ENCODE measurements at regions not wholly inside any gene's neighbourhood (a gene's known extent, or its start where the extent isn't known, plus 50 kb on each side); places are given as distances from the start of the nearest gene placed in this dataset.

GRCh38 chr16:55048745-55049144 lies 118.1 kb downstream of the IRX5 start:
- Mint-ChIP-seq H3K4me3 (no peak overlapping the region), H3K27me3 (peaks cover 7 to 24% of the 10 kb centered on the region in 2 donors), H3K36me3 (ENCODE audit: insufficient read depth) (no peaks in the 10 kb centered on the region), H3K27ac (no peak overlapping the region), H3K9me3 (no peaks in the 10 kb centered on the region), H3K4me1 (ENCODE audit: low read depth in 2 of 2) (no peaks in the 10 kb centered on the region)
- ATAC-seq (replicated peaks) (no peak), DNase-seq (no peak)

- DNase-seq: no peak
- Mint-ChIP-seq H3K36me3 (ENCODE audit: insufficient read depth) (no peaks in the 10 kb centered on the region), H3K4me1 (ENCODE audit: low read depth in 2 of 2) (no peaks in the 10 kb centered on the region), H3K9me3 (peaks cover 0 to 1% of the 10 kb centered on the region in 2 donors), H3K27ac (no peak overlapping the region), H3K4me3 (no peak overlapping the region), H3K27me3 (peaks cover 30 to 31% of the 10 kb centered on the region in 2 donors)
- ATAC-seq (replicated peaks): no peak
These were observed 121.1 kb downstream of the IRX5 start for GRCh38 chr16:55051571-55052347.

GRCh38 chr16:55052348-55052734 lies 121.7 kb downstream of the IRX5 start:
- H3K4me1 Mint-ChIP-seq (ENCODE audit: low read depth in 2 of 2): peaks cover 0 to 2% of the 10 kb centered on the region in 2 donors
- peaks cover 0 to 1% of the 10 kb centered on the region in 2 donors for H3K9me3 Mint-ChIP-seq
- DNase-seq (no peak), ATAC-seq (replicated peaks) (no peak)
- no peak overlapping the region for H3K27ac Mint-ChIP-seq
- H3K36me3 Mint-ChIP-seq (ENCODE audit: insufficient read depth): no peaks in the 10 kb centered on the region
- peaks cover 31 to 37% of the 10 kb centered on the region in 2 donors for H3K27me3 Mint-ChIP-seq
- no peak overlapping the region for H3K4me3 Mint-ChIP-seq

- DNase-seq: no peak
- Mint-ChIP-seq H3K4me3 (no peak overlapping the region), H3K36me3 (ENCODE audit: insufficient read depth) (no peaks in the 10 kb centered on the region)
These were observed 122.2 kb downstream of the IRX5 start for GRCh38 chr16:55052741-55053415.

GRCh38 chr16:55055262-55055661 lies 124.6 kb downstream of the IRX5 start:
- Mint-ChIP-seq H3K36me3 (ENCODE audit: insufficient read depth) (no peaks in the 10 kb centered on the region), H3K4me3 (no peak overlapping the region), H3K4me1 (ENCODE audit: low read depth in 2 of 2) (peaks cover 0 to 2% of the 10 kb centered on the region in 2 donors), H3K27me3 (peaks cover 47 to 63% of the 10 kb centered on the region in 2 donors), H3K9me3 (peaks cover 0 to 1% of the 10 kb centered on the region in 2 donors), H3K27ac (no peak overlapping the region)
- no peak for ATAC-seq (replicated peaks)
- DNase-seq: no peak

More at GRCh38 chr16:55052741-55053415, 122.2 kb downstream of the IRX5 start:
- Mint-ChIP-seq H3K27me3 (peaks cover 33 to 41% of the 10 kb centered on the region in 2 donors), H3K9me3 (peaks cover 0 to 1% of the 10 kb centered on the region in 2 donors), H3K27ac (no peak overlapping the region), H3K4me1 (ENCODE audit: low read depth in 2 of 2) (peaks cover 0 to 2% of the 10 kb centered on the region in 2 donors)
- ATAC-seq (replicated peaks): no peak

- no peak overlapping the region for H3K27ac Mint-ChIP-seq
- H3K27me3 Mint-ChIP-seq: peaks cover 53 to 76% of the 10 kb centered on the region in 2 donors
- H3K36me3 Mint-ChIP-seq (ENCODE audit: insufficient read depth): no peaks in the 10 kb centered on the region
- no peak for DNase-seq
- no peak for ATAC-seq (replicated peaks)
- H3K4me3 Mint-ChIP-seq: no peak overlapping the region
- H3K9me3 Mint-ChIP-seq: peaks cover 0 to 1% of the 10 kb centered on the region in 2 donors
- peaks cover 0 to 2% of the 10 kb centered on the region in 2 donors for H3K4me1 Mint-ChIP-seq (ENCODE audit: low read depth in 2 of 2)
These were observed 126.1 kb downstream of the IRX5 start for GRCh38 chr16:55056585-55057401.

- no peak for DNase-seq
- ATAC-seq (replicated peaks): no peak
- H3K4me1 Mint-ChIP-seq (ENCODE audit: low read depth in 2 of 2): peaks cover 0 to 2% of the 10 kb centered on the region in 2 donors
- H3K4me3 Mint-ChIP-seq: no peak overlapping the region
- H3K9me3 Mint-ChIP-seq: peaks cover 0 to 1% of the 10 kb centered on the region in 2 donors
- H3K36me3 Mint-ChIP-seq (ENCODE audit: insufficient read depth): no peaks in the 10 kb centered on the region
- H3K27me3 Mint-ChIP-seq: peaks cover 53 to 87% of the 10 kb centered on the region in 2 donors
- H3K27ac Mint-ChIP-seq: no peak overlapping the region
These were observed 127.2 kb downstream of the IRX5 start for GRCh38 chr16:55057866-55058265.

- ATAC-seq (replicated peaks) (no peak), DNase-seq (no peak)
- Mint-ChIP-seq H3K4me3 (no peak overlapping the region), H3K9me3 (peaks cover 0 to 4% of the 10 kb centered on the region in 2 donors), H3K36me3 (ENCODE audit: insufficient read depth) (no peaks in the 10 kb centered on the region), H3K27me3 (peaks cover 53 to 87% of the 10 kb centered on the region in 2 donors), H3K27ac (no peak overlapping the region), H3K4me1 (ENCODE audit: low read depth in 2 of 2) (peaks cover 0 to 2% of the 10 kb centered on the region in 2 donors)
These were observed 127.9 kb downstream of the IRX5 start for GRCh38 chr16:55058576-55058975.

GRCh38 chr16:55059146-55059545 lies 128.5 kb downstream of the IRX5 start:
- ATAC-seq (replicated peaks) (no peak), DNase-seq (no peak)
- peaks cover 0 to 4% of the 10 kb centered on the region in 2 donors for H3K9me3 Mint-ChIP-seq
- H3K36me3 Mint-ChIP-seq (ENCODE audit: insufficient read depth): no peaks in the 10 kb centered on the region
- peaks cover 53 to 82% of the 10 kb centered on the region in 2 donors for H3K27me3 Mint-ChIP-seq
- no peak overlapping the region for H3K27ac Mint-ChIP-seq
- no peak overlapping the region for H3K4me3 Mint-ChIP-seq
- peaks cover 0 to 2% of the 10 kb centered on the region in 2 donors for H3K4me1 Mint-ChIP-seq (ENCODE audit: low read depth in 2 of 2)

GRCh38 chr16:55061126-55061525 lies 130.5 kb downstream of the IRX5 start:
- Mint-ChIP-seq H3K9me3 (peaks cover 0 to 2% of the 10 kb centered on the region in 2 donors), H3K27ac (no peak overlapping the region), H3K36me3 (ENCODE audit: insufficient read depth) (no peaks in the 10 kb centered on the region), H3K4me1 (ENCODE audit: low read depth in 2 of 2) (peaks cover 0 to 2% of the 10 kb centered on the region in 2 donors), H3K4me3 (no peak overlapping the region), H3K27me3 (peaks cover 34 to 62% of the 10 kb centered on the region in 2 donors)
- no peak for ATAC-seq (replicated peaks)
- no peak for DNase-seq

- Mint-ChIP-seq H3K4me1 (ENCODE audit: low read depth in 2 of 2) (no peaks in the 10 kb centered on the region), H3K27me3 (peaks cover 21 to 49% of the 10 kb centered on the region in 2 donors), H3K4me3 (no peak overlapping the region), H3K9me3 (peaks cover 0 to 2% of the 10 kb centered on the region in 2 donors), H3K27ac (no peak overlapping the region), H3K36me3 (ENCODE audit: insufficient read depth) (no peaks in the 10 kb centered on the region)
- no peak for ATAC-seq (replicated peaks)
- DNase-seq: no peak
These were observed 131.8 kb downstream of the IRX5 start for GRCh38 chr16:55062442-55062841.

- ATAC-seq (replicated peaks): no peak
- H3K27me3 Mint-ChIP-seq: peaks cover 0 to 41% of the 10 kb centered on the region in 2 donors
- peaks cover 2% of the 10 kb centered on the region for H3K36me3 Mint-ChIP-seq (ENCODE audit: insufficient read depth)
- H3K4me3 Mint-ChIP-seq: no peak overlapping the region
- H3K9me3 Mint-ChIP-seq: peaks cover 0 to 8% of the 10 kb centered on the region in 2 donors
- H3K27ac Mint-ChIP-seq: peak overlapping the region in 1 of 2 donors; percentile 45
- no peaks in the 10 kb centered on the region for H3K4me1 Mint-ChIP-seq (ENCODE audit: low read depth in 2 of 2)
- no peak for DNase-seq
These were observed 142.3 kb downstream of the IRX5 start for GRCh38 chr16:55072976-55073375.

- H3K9me3 Mint-ChIP-seq: peaks cover 0 to 8% of the 10 kb centered on the region in 2 donors
- peaks cover 2% of the 10 kb centered on the region for H3K36me3 Mint-ChIP-seq (ENCODE audit: insufficient read depth)
- ATAC-seq (replicated peaks): no peak
- H3K27me3 Mint-ChIP-seq: peaks cover 0 to 36% of the 10 kb centered on the region in 2 donors
- H3K4me3 Mint-ChIP-seq: no peak overlapping the region
- no peak for DNase-seq
- H3K4me1 Mint-ChIP-seq (ENCODE audit: low read depth in 2 of 2): no peaks in the 10 kb centered on the region
- no peak overlapping the region for H3K27ac Mint-ChIP-seq
These were observed 143.2 kb downstream of the IRX5 start for GRCh38 chr16:55073830-55074229.
